Upper lobe of left lung (tissue), 4 donors: ENCODE measurements at regions not wholly inside any gene's neighbourhood (a gene's known extent, or its start where the extent isn't known, plus 50 kb on each side); places are given as distances from the start of the nearest gene placed in this dataset.

Experiments
- CTCF ChIP-seq, 6 experiments: fragments of 450-650 bp in 4 of 6; fragments of 200-600 bp in 2 of 6; sonication (generic) in 2 of 6; IDR thresholded peaks; one replicate each; pipeline ENCODE4 v1.5.1; 2016 to 2019; ENCODE audit warnings: antibody characterized with exemption in 6 of 6
- POLR2AphosphoS5 ChIP-seq, 2 donors: sonication (generic); formaldehyde crosslinking; IDR thresholded peaks; one replicate each; pipeline ENCODE4 v1.5.1; 2017; ENCODE audit warnings: antibody characterized with exemption in 2 of 2

GRCh38 chr20:57902473-57902872 is 192.7 kb upstream of the PMEPA1 start:
- TF ChIP-seq POLR2AphosphoS5 (IDR thresholded peaks at IDR 0.05) (no peak), CTCF (IDR thresholded peaks at IDR 0.05) (no peak)
